Stimulated activated CD4-positive, alpha-beta T cell treated with anti-CD3 and anti-CD28 coated beads, Interleukin-1b, Interleukin-23, amount 100 ng/mL, for 1 hour (primary cell): ENCODE measurements at regions not wholly inside any gene's neighbourhood (a gene's known extent, or its start where the extent isn't known, plus 50 kb on each side); places are given as distances from the start of the nearest gene placed in this dataset.
"Not testable (repeated sequence)": the region's sequence is repeated elsewhere in the genome, so short reads cannot be mapped to it uniquely, and the experiment has no call there.

Experiments
- DNase-seq, 2 donors: peaks; one replicate each; pipeline ENCODE4 v3.0.0-alpha.2; 2020; ENCODE audit warnings: low read depth in 2 of 2

GRCh38 chr6:168939041-168939440, 314.6 kb downstream of the THBS2 start:
- DNase-seq, result no peak

- DNase-seq, result no peak
Measured at GRCh38 chr6:168938546-168938945, 315.1 kb downstream of the THBS2 start.

- DNase-seq, result no peak
Measured at GRCh38 chr6:168937054-168937453, 316.6 kb downstream of the THBS2 start.

GRCh38 chr6:168935628-168936010, 318.0 kb downstream of the THBS2 start:
- no peak for DNase-seq

GRCh38 chr6:168934660-168935627, 318.7 kb downstream of the THBS2 start:
- no peak for DNase-seq

- not testable (repeated sequence) for DNase-seq
Measured at GRCh38 chr6:168932171-168932570, 321.5 kb downstream of the THBS2 start.

GRCh38 chr6:168931072-168931471, 322.6 kb downstream of the THBS2 start:
- not testable (repeated sequence) for DNase-seq

GRCh38 chr6:168929871-168930450, 323.7 kb downstream of the THBS2 start:
- DNase-seq, result no peak

- no peak for DNase-seq
Measured at GRCh38 chr6:168928012-168928411, 325.6 kb downstream of the THBS2 start.

- DNase-seq, result no peak
Measured at GRCh38 chr6:168927026-168927425, 326.6 kb downstream of the THBS2 start.

- no peak for DNase-seq
Measured at GRCh38 chr6:168926306-168926705, 327.3 kb downstream of the THBS2 start.

GRCh38 chr6:168925671-168926070, 328.0 kb downstream of the THBS2 start:
- DNase-seq, result no peak

GRCh38 chr6:168923171-168923570, 330.5 kb downstream of the THBS2 start:
- DNase-seq, result no peak

- DNase-seq, result no peak
Measured at GRCh38 chr6:168922436-168922835, 331.2 kb downstream of the THBS2 start.

GRCh38 chr6:168920289-168920688, 333.4 kb downstream of the THBS2 start:
- no peak for DNase-seq

GRCh38 chr6:168919470-168920179, 334.0 kb downstream of the THBS2 start:
- DNase-seq, result no peak

GRCh38 chr6:168916576-168917211, 337.0 kb downstream of the THBS2 start:
- no peak for DNase-seq

GRCh38 chr6:168915855-168916254, 337.8 kb downstream of the THBS2 start:
- DNase-seq, result no peak

GRCh38 chr6:168915242-168915641, 338.4 kb downstream of the THBS2 start:
- DNase-seq, result no peak

GRCh38 chr6:168913866-168914469, 339.7 kb downstream of the THBS2 start:
- no peak for DNase-seq

GRCh38 chr6:168913231-168913865, 340.3 kb downstream of the THBS2 start:
- DNase-seq, result not testable (repeated sequence)
